H9 (cell line): ENCODE measurements at regions not wholly inside any gene's neighbourhood (a gene's known extent, or its start where the extent isn't known, plus 50 kb on each side); places are given as distances from the start of the nearest gene placed in this dataset.

Experiments
- DNase-seq: peaks from one replicate; pipeline ENCODE4 v3.0.0-alpha.2; 2017
- H2AFZ ChIP-seq: one replicate; pipeline ENCODE4 v1.6.1; 2013; ENCODE audit warnings: mild to moderate bottlenecking, low read length, control low read depth, moderate library complexity
- H2AK5ac ChIP-seq: 2 replicates; pipeline ENCODE4 v1.6.1; 2013; ENCODE audit warnings: low read length, control low read depth, mixed read lengths; ENCODE audit not compliant: insufficient read length
- H2BK120ac ChIP-seq: one replicate; pipeline ENCODE4 v1.6.1; 2013; ENCODE audit warnings: low read depth, mild to moderate bottlenecking, low read length, control low read depth, inconsistent platforms; ENCODE audit not compliant: poor library complexity, severe bottlenecking
- H2BK12ac ChIP-seq: 2 replicates; pipeline ENCODE4 v1.6.1; 2013; ENCODE audit warnings: low read length, control low read depth, mixed read lengths, low read depth; ENCODE audit not compliant: insufficient read length
- H2BK15ac ChIP-seq: 2 replicates; pipeline ENCODE4 v1.6.1; 2013; ENCODE audit warnings: low read depth, low read length, control low read depth
- H2BK20ac ChIP-seq: one replicate; pipeline ENCODE4 v1.6.1; 2013; ENCODE audit warnings: low read depth, mild to moderate bottlenecking, low read length, control low read depth, inconsistent platforms; ENCODE audit not compliant: poor library complexity, severe bottlenecking
- H2BK5ac ChIP-seq: 2 replicates; pipeline ENCODE4 v1.6.1; 2013; ENCODE audit warnings: low read length, control low read depth, mixed read lengths; ENCODE audit not compliant: insufficient read length
- H3K14ac ChIP-seq: 2 replicates; pipeline ENCODE4 v1.6.1; 2013; ENCODE audit warnings: low read length, control low read depth; ENCODE audit not compliant: insufficient read depth
- H3K18ac ChIP-seq: 2 replicates; pipeline ENCODE4 v1.6.1; 2013; ENCODE audit warnings: low read depth, mild to moderate bottlenecking, mixed read lengths, low read length, control low read depth; ENCODE audit not compliant: insufficient read length
- H3K23ac ChIP-seq: 2 replicates; pipeline ENCODE4 v1.6.1; 2013; ENCODE audit warnings: low read length, control low read depth, mixed read lengths, low read depth; ENCODE audit not compliant: insufficient read length
- H3K23me2 ChIP-seq: 2 replicates; pipeline ENCODE4 v1.6.1; 2013; ENCODE audit warnings: low read depth, mild to moderate bottlenecking, mixed read lengths, low read length, control low read depth; ENCODE audit not compliant: insufficient read length, poor library complexity, severe bottlenecking
- H3K27ac ChIP-seq: 2 replicates; pipeline ENCODE4 v1.5.1; 2013; ENCODE audit warnings: low read length, control low read depth, mixed read lengths, low read depth; ENCODE audit not compliant: insufficient read length
- H3K27me3 ChIP-seq: 2 replicates; pipeline ENCODE4 v1.6.1; 2013; ENCODE audit warnings: low read length, control low read depth, inconsistent platforms; ENCODE audit not compliant: insufficient read depth
- H3K4ac ChIP-seq: 2 replicates; pipeline ENCODE4 v1.6.1; 2013; ENCODE audit warnings: low read depth, mild to moderate bottlenecking, control low read depth, inconsistent platforms, low read length, moderate library complexity
- H3K4me1 ChIP-seq: 2 replicates; pipeline ENCODE4 v1.6.1; 2013; ENCODE audit warnings: low read length, control low read depth, inconsistent platforms; ENCODE audit not compliant: insufficient read depth
- H3K4me2 ChIP-seq: 2 replicates; pipeline ENCODE4 v1.6.1; 2013; ENCODE audit warnings: low read length, control low read depth, mixed read lengths; ENCODE audit not compliant: insufficient read length, insufficient read depth
- H3K56ac ChIP-seq: 2 replicates; pipeline ENCODE4 v1.6.1; 2013; ENCODE audit warnings: low read depth, mild to moderate bottlenecking, mixed read lengths, low read length, control low read depth; ENCODE audit not compliant: insufficient read length
- H3K79me1 ChIP-seq: 2 replicates; pipeline ENCODE4 v1.6.1; 2013; ENCODE audit warnings: low read depth, mild to moderate bottlenecking, moderate library complexity, low read length, control low read depth, inconsistent platforms; ENCODE audit not compliant: insufficient read depth, poor library complexity, severe bottlenecking
- H3K79me2 ChIP-seq: 2 replicates; pipeline ENCODE4 v1.6.1; 2013; ENCODE audit warnings: low read length, control low read depth, inconsistent platforms; ENCODE audit not compliant: insufficient read depth
- H3K9ac ChIP-seq: 2 replicates; pipeline ENCODE4 v1.6.1; 2013; ENCODE audit warnings: low read length, control low read depth, mixed read lengths; ENCODE audit not compliant: insufficient read length; ENCODE audit errors: extremely low read depth
- H3K9me3 ChIP-seq: one replicate; pipeline ENCODE4 v1.6.1; 2013; ENCODE audit warnings: low read depth, low read length, inconsistent platforms; ENCODE audit not compliant: control insufficient read depth
- H3T11ph ChIP-seq: one replicate; pipeline ENCODE4 v1.6.1; 2013; ENCODE audit warnings: mild to moderate bottlenecking, low read length, control low read depth, inconsistent platforms
- H4K20me1 ChIP-seq: one replicate; pipeline ENCODE4 v1.6.1; 2013; ENCODE audit not compliant: control insufficient read depth, insufficient read length, insufficient read depth
- H4K5ac ChIP-seq: 2 replicates; pipeline ENCODE4 v1.6.1; 2013; ENCODE audit warnings: low read depth, mild to moderate bottlenecking, mixed read lengths, low read length, control low read depth; ENCODE audit not compliant: insufficient read length
- H4K8ac ChIP-seq: replicated peaks from 2 replicates; pipeline ENCODE4 v1.6.1; 2013; ENCODE audit warnings: low read length, control low read depth, mixed read lengths, low read depth; ENCODE audit not compliant: insufficient read length
- H4K91ac ChIP-seq: 2 replicates; pipeline ENCODE4 v1.6.1; 2013; ENCODE audit warnings: low read depth, mild to moderate bottlenecking, moderate library complexity, mixed read lengths, low read length, control low read depth; ENCODE audit not compliant: insufficient read length
- H3K27ac Mint-ChIP-seq, 3 experiments: 2 replicates in 2 of 3; 3 replicates in 1 of 3; pipeline ENCODE4 v1.8.0; 2020 to 2021; ENCODE audit warnings: mixed read lengths in 3 of 3, mild to moderate bottlenecking in 1 of 3, moderate library complexity in 1 of 3
- H3K27me3 Mint-ChIP-seq: 2 replicates; pipeline ENCODE4 v1.8.0; 2021; ENCODE audit warnings: low read depth, mild to moderate bottlenecking, moderate library complexity, mixed read lengths
- H3K36me3 Mint-ChIP-seq, 3 experiments: 2 replicates in 2 of 3; 3 replicates in 1 of 3; pipeline ENCODE4 v1.8.0; 2020 to 2021; ENCODE audit warnings: low read depth in 3 of 3, mixed read lengths in 3 of 3; ENCODE audit not compliant: insufficient read depth in 1 of 3
- H3K4me1 Mint-ChIP-seq, 2 experiments: 2 replicates each; pipeline ENCODE4 v1.8.0; 2020; ENCODE audit warnings: mixed read lengths in 2 of 2
- H3K4me3 Mint-ChIP-seq, 2 experiments: 2 replicates in 1 of 2; 3 replicates in 1 of 2; pipeline ENCODE4 v1.8.0; 2020 to 2021; ENCODE audit warnings: mild to moderate bottlenecking in 2 of 2, mixed read lengths in 2 of 2, moderate library complexity in 1 of 2
- H3K9me3 Mint-ChIP-seq, 2 experiments: 2 replicates in 1 of 2; 3 replicates in 1 of 2; pipeline ENCODE4 v1.8.0; 2020; ENCODE audit warnings: mild to moderate bottlenecking in 2 of 2, mixed read lengths in 2 of 2, moderate library complexity in 1 of 2
- WGBS: extraction: QIAGEN DNeasy Blood & Tissue Kit; methylation state at CpG from one replicate; pipeline ENCODE4 v1.1.7; 2013; ENCODE audit warnings: missing lambda C conversion rate, low lambda C conversion rate, mixed read lengths; ENCODE audit not compliant: insufficient read length; ENCODE audit errors: extremely low coverage; 5-methylcytosine and 5-hydroxymethylcytosine counted together
- TF ChIP-seq, protein P1 (sequence below): fragments of 200-600 bp; sonication (generic); conservative IDR thresholded peaks from 3 replicates; pipeline ENCODE4 v1.8.0; 2021; ENCODE audit warnings: antibody characterized with exemption, mild to moderate bottlenecking

GRCh38 chrX:80879143-80879542, 69.5 kb upstream of the BRWD3 start:
- H2BK20ac ChIP-seq: no peak overlapping the region
- H3K23ac ChIP-seq: no peak overlapping the region
- no peaks in the 10 kb centered on the region for H3K79me1 ChIP-seq
- H3K27me3 Mint-ChIP-seq: no peaks in the 10 kb centered on the region
- H3K4me1 Mint-ChIP-seq: no peaks in the 10 kb centered on the region
- H3K36me3 Mint-ChIP-seq: no peaks in the 10 kb centered on the region
- H4K5ac ChIP-seq: no peak overlapping the region
- no peak overlapping the region for H3K4me3 Mint-ChIP-seq
- H2BK5ac ChIP-seq: no peak overlapping the region
- H3K9me3 ChIP-seq: peaks cover 15% of the 10 kb centered on the region
- H3T11ph ChIP-seq: no peak overlapping the region
- H3K18ac ChIP-seq: no peak overlapping the region
- H3K56ac ChIP-seq: no peak overlapping the region
- H2BK120ac ChIP-seq: no peak overlapping the region
- WGBS: no CpG with 5 or more reads among the region's 1 CpG
- no peak overlapping the region for H4K8ac ChIP-seq
- no peak overlapping the region for H2BK15ac ChIP-seq
- no peaks in the 10 kb centered on the region for H3K4me1 ChIP-seq
- H3K27ac Mint-ChIP-seq: no peak overlapping the region
- TF ChIP-seq, protein P1, sequence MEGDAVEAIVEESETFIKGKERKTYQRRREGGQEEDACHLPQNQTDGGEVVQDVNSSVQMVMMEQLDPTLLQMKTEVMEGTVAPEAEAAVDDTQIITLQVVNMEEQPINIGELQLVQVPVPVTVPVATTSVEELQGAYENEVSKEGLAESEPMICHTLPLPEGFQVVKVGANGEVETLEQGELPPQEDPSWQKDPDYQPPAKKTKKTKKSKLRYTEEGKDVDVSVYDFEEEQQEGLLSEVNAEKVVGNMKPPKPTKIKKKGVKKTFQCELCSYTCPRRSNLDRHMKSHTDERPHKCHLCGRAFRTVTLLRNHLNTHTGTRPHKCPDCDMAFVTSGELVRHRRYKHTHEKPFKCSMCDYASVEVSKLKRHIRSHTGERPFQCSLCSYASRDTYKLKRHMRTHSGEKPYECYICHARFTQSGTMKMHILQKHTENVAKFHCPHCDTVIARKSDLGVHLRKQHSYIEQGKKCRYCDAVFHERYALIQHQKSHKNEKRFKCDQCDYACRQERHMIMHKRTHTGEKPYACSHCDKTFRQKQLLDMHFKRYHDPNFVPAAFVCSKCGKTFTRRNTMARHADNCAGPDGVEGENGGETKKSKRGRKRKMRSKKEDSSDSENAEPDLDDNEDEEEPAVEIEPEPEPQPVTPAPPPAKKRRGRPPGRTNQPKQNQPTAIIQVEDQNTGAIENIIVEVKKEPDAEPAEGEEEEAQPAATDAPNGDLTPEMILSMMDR: no peak
- H3K27me3 ChIP-seq: no peaks in the 10 kb centered on the region
- H3K14ac ChIP-seq: no peak overlapping the region
- H4K91ac ChIP-seq: no peak overlapping the region
- no peaks in the 10 kb centered on the region for H3K23me2 ChIP-seq
- H3K27ac ChIP-seq: no peak overlapping the region
- H4K20me1 ChIP-seq: no peaks in the 10 kb centered on the region
- H3K4me2 ChIP-seq: no peak overlapping the region
- no peaks in the 10 kb centered on the region for H3K79me2 ChIP-seq
- no peak overlapping the region for H2AK5ac ChIP-seq
- H3K4ac ChIP-seq: no peak overlapping the region
- H3K9ac ChIP-seq: no peak overlapping the region
- peaks cover 31 to 45% of the 10 kb centered on the region in 2 experiments for H3K9me3 Mint-ChIP-seq
- no peak overlapping the region for H2BK12ac ChIP-seq
- no peak for DNase-seq
- no peak overlapping the region for H2AFZ ChIP-seq
